ENCODE measurements at regions not wholly inside any gene's neighbourhood (a gene's known extent, or its start where the extent isn't known, plus 50 kb on each side); places are given as distances from the start of the nearest gene placed in this dataset.

GRCh38 chr20:10925767-10926166 lies 252.0 kb upstream of the JAG1 start:
- no peak for DNase-seq

DNA sequence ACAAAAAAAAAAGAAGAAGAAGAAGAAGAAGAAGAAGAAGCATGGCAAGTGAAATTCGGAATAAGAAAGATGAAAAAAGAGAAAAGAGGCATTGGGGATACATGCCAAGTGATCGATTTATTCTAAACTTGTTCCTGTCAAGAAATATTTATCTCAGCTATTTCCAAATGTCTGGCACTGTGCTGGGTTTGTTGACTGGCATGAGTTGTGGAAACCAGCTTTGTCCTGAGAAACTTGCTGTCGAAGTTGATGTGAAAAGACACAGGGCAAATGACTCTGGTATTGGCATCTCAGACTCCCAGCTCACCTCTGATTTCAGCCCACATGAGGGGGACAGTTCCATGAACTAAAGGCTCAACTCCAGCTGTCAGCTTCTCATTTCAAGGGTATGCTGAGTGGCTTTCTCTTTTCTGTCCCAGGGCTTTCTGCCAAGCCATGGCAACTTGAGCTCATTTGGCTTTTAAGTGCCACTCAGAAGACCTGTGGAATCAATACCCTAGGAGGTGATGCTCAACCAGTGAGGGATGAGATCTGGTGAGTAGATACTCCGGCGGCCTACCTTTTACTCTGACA lies 253.3 kb upstream of the JAG1 start:
- DNase-seq = no peak

DNA sequence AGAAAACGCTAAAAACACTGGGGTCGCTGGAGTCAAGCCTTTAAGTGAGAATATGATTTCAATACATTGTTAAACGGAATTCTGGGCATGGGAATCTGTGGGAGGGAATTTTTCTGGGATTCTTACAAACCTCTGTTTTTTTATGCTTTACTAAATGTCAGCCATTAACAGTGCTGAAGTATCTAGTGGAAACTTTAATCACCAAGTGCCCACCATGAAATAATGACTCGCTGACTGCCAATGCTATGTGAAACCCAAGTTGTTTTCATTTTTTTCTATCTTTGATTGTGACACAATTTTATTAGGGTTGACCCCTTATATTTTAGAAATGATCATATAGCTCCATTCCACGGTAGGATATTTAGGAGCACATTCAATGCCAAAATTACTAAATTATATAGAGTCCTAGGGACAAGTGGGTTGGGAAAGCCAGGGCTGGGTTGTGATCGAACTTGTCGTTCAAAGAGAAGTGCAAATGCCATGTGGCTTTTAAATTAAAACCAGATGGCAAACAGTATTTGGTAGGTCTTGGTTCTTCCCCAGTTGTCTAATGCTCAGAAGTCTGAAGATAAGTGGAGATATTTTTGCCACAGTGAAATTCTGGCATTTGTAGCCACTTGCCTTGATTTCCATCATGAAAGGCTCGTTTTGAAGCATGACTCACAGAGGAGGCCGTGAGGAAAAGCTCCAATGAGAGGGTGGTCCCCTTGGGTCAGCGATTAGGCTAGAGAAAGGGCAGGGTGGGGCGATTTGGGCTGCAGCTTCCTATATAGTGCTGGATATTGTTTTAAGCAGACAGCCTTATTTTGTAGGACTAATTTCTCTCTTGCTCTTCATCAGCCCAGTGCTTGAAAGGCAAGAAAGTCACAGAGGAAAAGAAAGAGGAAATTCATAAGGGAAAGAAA lies 254.4 kb upstream of the JAG1 start:
- no peak for DNase-seq

- DNase-seq = no peak
Measured at GRCh38 chr20:10928841-10929421, 255.1 kb upstream of the JAG1 start.

- no peak for DNase-seq
Measured at GRCh38 chr20:10935658-10936402, 262.0 kb upstream of the JAG1 start.

DNA sequence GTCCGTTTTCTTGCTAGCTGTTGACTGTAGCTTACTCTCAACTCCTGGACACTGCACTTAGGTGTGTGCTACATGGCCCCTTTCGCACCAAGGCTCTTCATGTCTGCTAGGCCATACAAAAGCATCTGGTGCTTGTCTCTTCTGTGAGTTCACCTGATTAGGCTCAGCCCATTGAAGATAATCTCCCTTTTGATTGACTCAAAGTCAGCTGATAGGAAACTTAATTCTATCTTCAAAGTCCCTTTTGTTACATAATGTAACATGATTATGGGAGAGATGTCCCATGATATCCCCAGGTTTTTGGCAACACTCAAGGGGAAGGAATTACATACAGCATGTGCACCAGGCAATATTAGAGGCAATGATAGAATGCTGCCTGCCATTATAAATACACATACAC lies 263.0 kb upstream of the JAG1 start:
- DNase-seq = no peak

- no peak for DNase-seq
Measured at GRCh38 chr20:10939331-10939941, 265.6 kb upstream of the JAG1 start.

DNA sequence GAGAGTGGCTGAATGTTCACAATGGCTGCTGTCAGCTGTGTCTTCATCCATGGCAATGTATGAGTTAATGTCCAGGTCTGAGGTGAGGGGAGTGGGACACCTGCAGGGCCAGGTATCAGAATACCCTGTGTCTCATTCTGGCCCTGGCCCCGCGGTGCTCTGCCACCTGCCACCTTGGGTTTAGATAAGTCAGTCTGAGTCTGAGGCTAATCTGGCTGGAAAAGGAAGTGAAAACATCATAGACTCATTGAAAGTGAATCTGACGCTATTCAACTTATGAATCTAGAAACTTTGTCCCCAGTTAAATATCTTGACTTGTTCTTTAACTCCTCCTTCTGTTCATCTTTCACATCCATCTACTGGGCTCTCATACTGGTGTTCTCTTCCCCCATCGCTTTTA lies 267.1 kb upstream of the JAG1 start:
- no peak for DNase-seq

DNA sequence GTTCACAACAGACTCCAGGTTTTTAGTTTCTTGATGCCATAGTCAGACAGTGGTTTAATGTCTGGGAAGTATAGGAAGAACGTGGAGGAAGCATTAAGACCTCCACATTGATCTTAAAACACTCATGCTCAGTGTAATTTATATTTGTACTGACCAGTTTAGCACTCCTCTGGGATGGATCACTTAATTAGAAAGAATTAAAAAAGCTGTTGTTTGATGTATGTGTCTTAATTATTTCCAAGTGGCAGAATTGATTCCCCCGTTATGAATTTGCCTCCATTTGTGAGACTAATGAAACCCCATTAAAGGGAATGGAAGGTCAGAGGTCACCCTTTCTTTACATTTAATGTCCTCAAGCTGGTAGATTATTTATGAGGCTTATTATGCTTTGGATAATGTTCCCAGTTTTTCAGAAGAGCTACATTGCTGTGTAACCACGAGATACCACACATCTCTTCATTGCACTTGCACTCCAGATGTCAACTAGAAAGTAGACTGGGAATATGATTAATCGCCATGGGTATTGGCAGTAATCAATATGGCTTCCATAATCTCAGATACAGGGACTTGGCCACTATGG lies 270.0 kb upstream of the JAG1 start:
- DNase-seq = no peak

DNA sequence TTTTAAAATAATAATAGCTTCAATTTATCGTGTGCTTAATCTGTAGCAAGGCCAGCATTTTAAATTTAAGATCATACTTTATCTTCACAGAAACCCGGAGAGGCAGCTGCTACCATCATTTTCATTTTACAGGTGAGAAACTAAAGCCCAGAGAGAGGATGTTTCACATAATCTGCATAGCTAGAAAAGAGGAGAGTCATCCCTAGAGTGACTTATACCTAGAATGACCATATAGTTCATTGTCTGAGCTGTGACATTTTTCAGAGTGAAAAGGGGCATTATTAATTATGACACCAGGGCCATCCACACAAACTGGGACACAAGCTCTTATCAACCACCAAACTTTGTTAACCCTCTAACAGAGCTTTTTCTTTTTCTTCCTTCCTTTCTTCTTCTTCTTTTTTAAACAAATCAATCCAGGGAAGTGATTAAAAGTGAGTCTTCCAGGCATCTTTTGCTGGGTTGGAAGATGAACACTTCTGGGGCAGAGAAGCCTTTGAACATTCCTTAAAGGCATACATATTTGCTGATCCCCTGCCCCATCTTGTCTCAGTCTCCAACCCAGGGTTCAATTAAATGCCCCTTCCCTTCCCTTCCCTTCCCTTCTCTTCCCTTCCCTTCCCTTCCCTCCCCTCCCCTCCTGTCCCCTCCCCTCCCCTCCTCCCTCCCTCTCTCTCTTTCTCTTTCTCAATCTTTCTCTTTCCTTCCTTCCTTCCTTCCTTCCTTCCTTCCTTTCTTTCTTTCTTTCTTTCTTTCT lies 272.5 kb upstream of the JAG1 start:
- DNase-seq = no peak

DNA sequence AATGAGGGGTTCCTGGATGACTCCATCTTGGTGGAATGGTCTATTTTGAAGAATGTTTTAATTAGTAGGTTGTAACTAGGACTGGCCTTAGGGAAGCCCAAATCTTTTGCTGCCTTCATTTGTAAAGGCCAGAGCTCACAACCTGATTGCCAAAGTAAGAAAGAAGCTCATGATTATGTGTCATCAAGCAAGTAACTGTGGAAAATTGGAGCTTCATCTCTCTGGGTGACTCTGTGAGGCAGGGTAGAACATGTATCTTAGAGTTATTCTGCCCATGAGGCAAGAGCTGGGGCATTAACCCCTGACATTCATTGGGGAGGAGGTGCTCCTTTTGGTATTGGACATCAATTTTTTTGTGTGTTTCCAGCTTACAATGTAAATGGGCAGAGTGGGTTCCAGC lies 273.9 kb upstream of the JAG1 start:
- DNase-seq = no peak

DNA sequence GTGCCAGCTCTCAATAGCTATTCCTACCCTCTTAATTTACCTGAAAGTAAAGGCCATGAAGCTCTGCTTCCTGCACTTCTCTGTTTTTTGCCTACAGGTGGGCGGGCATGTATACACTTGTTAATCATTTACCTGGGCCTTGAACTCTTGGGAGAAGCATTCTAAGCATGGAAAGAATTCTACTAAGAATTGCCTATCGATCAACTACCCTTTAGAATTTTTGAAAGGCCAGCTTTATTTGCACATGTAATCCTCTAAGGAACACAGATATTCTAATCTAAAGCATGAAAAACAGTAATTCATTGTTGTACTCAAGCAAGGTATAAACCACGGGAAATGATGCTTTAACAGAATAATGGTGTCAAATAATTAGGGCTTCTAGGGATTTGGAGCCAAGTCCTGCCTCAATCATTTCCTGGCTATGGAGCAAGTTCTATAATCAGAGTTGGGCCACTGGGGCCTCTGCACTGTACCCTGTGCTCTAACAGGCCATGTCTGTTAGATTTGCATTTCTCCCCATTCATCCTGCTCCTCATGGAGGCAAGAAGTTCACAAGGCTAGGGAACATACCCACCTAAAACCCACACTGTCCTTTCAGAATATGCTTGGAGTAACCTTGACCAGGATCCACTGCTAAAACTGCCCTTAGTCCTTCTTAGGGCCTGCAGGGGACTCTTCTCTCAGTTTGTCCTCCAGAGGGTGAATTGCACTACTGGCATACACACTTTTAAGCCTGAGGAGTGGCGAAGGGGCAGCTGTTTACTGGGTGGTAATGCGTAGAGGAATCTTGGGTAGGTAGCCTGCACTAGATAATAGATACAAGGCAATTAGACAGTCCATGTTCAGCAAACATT lies 276.4 kb upstream of the JAG1 start:
- no peak for DNase-seq

DNA sequence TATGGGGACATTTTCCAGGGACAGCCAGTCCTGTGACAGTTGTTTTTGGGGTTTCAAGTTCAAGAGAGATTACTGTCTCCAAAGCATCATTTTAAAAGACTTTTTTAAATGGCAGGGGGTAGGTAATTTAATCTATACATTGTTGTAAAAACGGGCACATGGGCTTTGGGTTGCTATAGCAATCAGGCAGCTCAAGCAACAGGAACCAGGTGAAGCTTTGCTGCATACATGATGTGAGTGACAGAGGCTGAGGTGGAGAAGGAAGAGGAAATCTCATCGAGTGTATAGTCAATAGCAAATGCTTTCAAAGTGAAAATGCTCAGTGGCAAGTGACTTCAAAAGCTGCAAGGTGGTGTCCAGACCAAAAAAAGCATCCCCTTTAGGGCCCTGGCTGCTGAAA lies 277.4 kb upstream of the JAG1 start:
- no peak for DNase-seq

GRCh38 chr20:10951904-10952303 lies 278.1 kb upstream of the JAG1 start:
- DNase-seq = no peak

DNA sequence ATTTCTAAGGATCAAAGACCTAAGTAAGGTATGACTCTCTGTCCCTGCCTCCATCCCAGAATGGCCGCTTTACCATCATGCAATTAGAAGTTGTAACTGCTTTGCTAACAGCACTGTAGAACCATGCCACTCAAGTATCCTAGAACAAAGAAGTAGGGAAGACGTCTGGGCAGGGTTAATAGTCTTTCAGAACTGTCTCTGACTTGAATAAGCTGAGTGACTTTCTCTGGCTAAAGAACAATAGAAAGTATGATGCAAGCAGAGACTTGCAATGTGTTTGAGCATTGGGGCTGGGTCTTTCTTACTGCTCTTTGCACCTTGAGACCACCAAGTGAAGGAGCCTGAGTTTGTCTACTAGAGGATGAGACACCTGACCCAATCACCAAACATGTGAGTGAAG lies 279.6 kb upstream of the JAG1 start:
- DNase-seq = no peak

- no peak for DNase-seq
Measured at GRCh38 chr20:10954137-10954840, 280.5 kb upstream of the JAG1 start.

GRCh38 chr20:10954908-10955580 lies 281.2 kb upstream of the JAG1 start:
- DNase-seq = no peak

- no peak for DNase-seq
Measured at GRCh38 chr20:10958279-10958678, 284.5 kb upstream of the JAG1 start.

DNA sequence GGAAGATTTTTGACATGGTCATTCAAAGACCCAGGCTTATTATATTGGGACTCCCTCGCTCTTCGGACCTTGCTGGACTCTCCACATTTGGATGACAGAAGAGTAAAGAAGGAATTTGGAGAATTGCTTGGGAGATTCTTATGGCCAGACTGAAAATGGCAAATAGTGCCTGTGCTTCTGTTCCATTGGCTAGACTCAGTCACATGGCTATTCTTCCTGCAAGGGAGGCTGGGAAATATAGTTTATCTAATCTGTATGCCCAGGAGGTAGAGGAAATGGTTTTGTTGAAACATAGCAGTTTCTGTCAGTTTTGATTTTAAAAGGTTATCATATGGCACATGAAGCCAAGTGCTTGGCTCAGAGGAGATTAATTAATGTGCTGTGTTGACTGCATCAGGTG lies 286.6 kb upstream of the JAG1 start:
- no peak for DNase-seq

All from left hindlimb (tissue), 1 donor.